ENCODE measurements at regions not wholly inside any gene's neighbourhood (a gene's known extent, or its start where the extent isn't known, plus 50 kb on each side); places are given as distances from the start of the nearest gene placed in this dataset.

- CTCF ChIA-PET (ENCODE audit: partially characterized antibody): no interaction called here
- no peak overlapping the region for H3K23ac ChIP-seq (ENCODE audit: insufficient read length)
- no peak overlapping the region for H4K91ac ChIP-seq (replicated peaks; ENCODE audit: insufficient read length, low read length)
- no peaks in the 10 kb centered on the region for H3K79me1 ChIP-seq (ENCODE audit: low read depth, low read length)
- TF ChIP-seq RNF2 (IDR thresholded peaks at IDR 0.05; ENCODE audit: borderline replicate concordance, low read depth, low read length, missing control alignments, poor library complexity, severe bottlenecking) (no peak), RAD21 (IDR thresholded peaks at IDR 0.05 in 1 of 2, conservative IDR thresholded peaks at IDR 0.05 in 1 of 2; ENCODE audit: low read depth in 2 of 2, low read length in 2 of 2) (no peak), CHD1 (IDR thresholded peaks at IDR 0.05; ENCODE audit: low read depth, low read length) (no peak)
- H2BK15ac ChIP-seq (ENCODE audit: low read length): no peak overlapping the region
- no peak overlapping the region for H2BK20ac ChIP-seq (ENCODE audit: low read length)
- H3K27ac ChIP-seq (ENCODE audit: low read depth, low read length): no peak overlapping the region
- POLR2A ChIA-PET (ENCODE audit: partially characterized antibody): interaction anchor here (0.6 kb wide), 1 partner anchor 38 kb away, joined by 3 read pairs; no protein-coding TSS in a partner anchor
- no peak overlapping the region for H3K4me3 ChIP-seq (ENCODE audit: extremely low read depth in 1 of 4, insufficient read depth in 2 of 4, low read depth in 3 of 4, low read length in 4 of 4)
- H2AK5ac ChIP-seq (ENCODE audit: low read depth, low read length): no peak overlapping the region
- H3K18ac ChIP-seq (ENCODE audit: extremely low read depth, low read length): no peak overlapping the region
- WGBS, 2 experiments (ENCODE audit: extremely low coverage in 1 of 2, insufficient coverage in 1 of 2, insufficient read length in 1 of 2, insufficient replicate concordance in 2 of 2, low coverage in 1 of 2, low lambda C conversion rate in 2 of 2, missing lambda C conversion rate in 1 of 2): 87% methylated on average over 3 of the region's 3 CpGs; no CpG with 5 or more reads in 1 of the 2 experiments
- H2BK5ac ChIP-seq (ENCODE audit: low read depth, low read length): no peak overlapping the region
- no peak overlapping the region for H4K5ac ChIP-seq (ENCODE audit: insufficient read length, low read depth, low read length)
- no peak overlapping the region for H3K4ac ChIP-seq (replicated peaks; ENCODE audit: insufficient read length, low read depth, low read length)
- H3K79me2 ChIP-seq (ENCODE audit: control insufficient read depth in 1 of 2, insufficient read depth in 2 of 2, low read length in 2 of 2): no peaks in the 10 kb centered on the region
- FAIRE-seq: no peak
- no peaks in the 10 kb centered on the region for H3K36me3 ChIP-seq (ENCODE audit: control insufficient read depth in 2 of 4, insufficient read depth in 4 of 4, low read length in 3 of 4)
- no peaks in the 10 kb centered on the region; a peak in 1 of 4 replicates for H3K9me3 ChIP-seq (ENCODE audit: insufficient read depth in 2 of 2, low read depth in 1 of 2, low read length in 1 of 2)
- no peak overlapping the region for H2BK12ac ChIP-seq (ENCODE audit: low read depth, low read length)
- DNase-seq (ENCODE audit: low read depth in 1 of 2, low spot score in 2 of 2): no peak
- no peaks in the 10 kb centered on the region for H4K20me1 ChIP-seq (replicated peaks in 1 of 2; ENCODE audit: control insufficient read depth in 1 of 2, insufficient read depth in 2 of 2, low read length in 2 of 2)
- no peak overlapping the region for H3K14ac ChIP-seq (ENCODE audit: insufficient read length)
- H3K9ac ChIP-seq (replicated peaks in 1 of 4; ENCODE audit: extremely low read depth in 1 of 4, low read depth in 3 of 4, low read length in 3 of 4): no peak overlapping the region
- no peak overlapping the region for H3K4me2 ChIP-seq (ENCODE audit: insufficient read depth in 1 of 2, low read depth in 2 of 2, low read length in 2 of 2)
- no peak overlapping the region for H2AFZ ChIP-seq (ENCODE audit: low read length)
- no peaks in the 10 kb centered on the region; a peak in 1 of 7 replicates for H3K4me1 ChIP-seq (replicated peaks in 1 of 4; ENCODE audit: control insufficient read depth in 3 of 4, insufficient read depth in 4 of 4, low read length in 3 of 4)
- H2BK120ac ChIP-seq (replicated peaks; ENCODE audit: low read depth, low read length): no peak overlapping the region
- H3K27me3 ChIP-seq (replicated peaks in 1 of 4; ENCODE audit: control insufficient read depth in 3 of 4, extremely low read depth in 1 of 4, insufficient read depth in 3 of 4, low read length in 3 of 4): no peaks in the 10 kb centered on the region
- no peaks in the 10 kb centered on the region for H3K23me2 ChIP-seq (ENCODE audit: low read depth, low read length)
- H4K8ac ChIP-seq (ENCODE audit: extremely low read depth, insufficient read depth, low read length): no peak overlapping the region
- H3K56ac ChIP-seq (replicated peaks; ENCODE audit: insufficient read length, low read depth, low read length): no peak overlapping the region
Measured at GRCh38 chr4:104969394-104970082, 177.1 kb upstream of the TET2 start.

Data from H1 (cell line).